A549 (cell line): ENCODE measurements at regions not wholly inside any gene's neighbourhood (a gene's known extent, or its start where the extent isn't known, plus 50 kb on each side); places are given as distances from the start of the nearest gene placed in this dataset.

Experiments
- ATAC-seq, 2 experiments: fragments of 200-7000 bp in 1 of 2; fragments of >200 bp in 1 of 2; cut with Nextera tagmentation in 1 of 2; cut with Tn5 transposase in 1 of 2; 3 replicates each; pipeline versions ENCODE4 v1.8.0 to v1.9.1; 2018 to 2020; ENCODE audit warnings: mild to moderate bottlenecking in 1 of 2, moderate library complexity in 1 of 2
- CTCF ChIA-PET: fragments of 300-600 bp; sonication (Branson Sonifier 250); formaldehyde crosslinking; extraction: SDS; loops from one replicate; lab custom pipeline; 2021; ENCODE audit warnings: antibody characterized with exemption, inconsistent platforms; lab: Yijun Ruan, JAX
- POLR2A ChIA-PET: fragments of 350-600 bp; formaldehyde crosslinking; extraction: SDS; loops from one replicate; lab custom pipeline; 2021; ENCODE audit warnings: antibody characterized with exemption, inconsistent platforms; lab: Yijun Ruan, JAX
- DNase-seq, 2 experiments: peaks; one replicate each; pipeline versions ENCODE4 v3.0.0 to v3.0.0-alpha.2; 2011 to 2016; ENCODE audit warnings: low read depth in 1 of 2, low spot score in 1 of 2
- FAIRE-seq: peaks from 2 replicates; lab custom pipeline; 2011; peaks lifted over from hg19 to GRCh38; lab: Jason Lieb, UNC
- H3K27ac ChIP-seq, 2 experiments: fragments of >200 bp; sonication (Bioruptor Twin); formaldehyde crosslinking; 3 replicates each; pipeline ENCODE4 v1.5.1; 2016 to 2017
- H3K4me1 ChIP-seq: fragments of >200 bp; sonication (Bioruptor Twin); formaldehyde crosslinking; 3 replicates; pipeline ENCODE4 v1.6.1; 2016
- H3K4me2 ChIP-seq: fragments of >200 bp; sonication (Bioruptor Twin); formaldehyde crosslinking; 3 replicates; pipeline ENCODE4 v1.6.1; 2016
- H3K4me3 ChIP-seq: fragments of >200 bp; sonication (Bioruptor Twin); formaldehyde crosslinking; 3 replicates; pipeline ENCODE4 v1.5.1; 2016
- H3K9me3 ChIP-seq: fragments of >200 bp; sonication (Bioruptor Twin); formaldehyde crosslinking; 3 replicates; pipeline ENCODE4 v1.6.1; 2016
- BHLHE40 ChIP-seq: IDR thresholded peaks from 2 replicates; pipeline ENCODE4 v1.6.1; 2012; ENCODE audit warnings: low read depth, low read length, inconsistent platforms
- CEBPB ChIP-seq, 2 experiments: fragments of >200 bp in 1 of 2; sonication (Bioruptor Twin) in 1 of 2; formaldehyde crosslinking in 1 of 2; IDR thresholded peaks; 2 replicates each; pipeline ENCODE4 v1.6.1; 2012 to 2016
- CHD2 ChIP-seq: fragments of 150-350 bp; IDR thresholded peaks from 2 replicates; pipeline ENCODE4 v1.6.1; 2014; ENCODE audit warnings: low read length; ENCODE audit not compliant: partially characterized antibody
- EHF ChIP-seq: fragments of 250-450 bp; sonication (Bioruptor Pico); IDR thresholded peaks from 2 replicates; pipeline ENCODE4 v1.5.0; 2020; ENCODE audit warnings: mild to moderate bottlenecking
- ESRRA ChIP-seq: fragments of 150-350 bp; IDR thresholded peaks from 2 replicates; pipeline ENCODE4 v1.6.1; 2014; ENCODE audit warnings: mild to moderate bottlenecking, low read length, borderline replicate concordance
- FOSL2 ChIP-seq, 2 experiments: fragments of 450-650 bp in 1 of 2; fragments of >200 bp in 1 of 2; sonication (Bioruptor Twin) in 1 of 2; formaldehyde crosslinking; IDR thresholded peaks; 2 replicates each; pipeline versions ENCODE4 v1.5.0 to v1.6.1; 2016 to 2020; ENCODE audit warnings: mild to moderate bottlenecking in 1 of 2, moderate library complexity in 1 of 2
- HOXB13 ChIP-seq: fragments of 250-450 bp; sonication (Bioruptor Pico); IDR thresholded peaks from 2 replicates; pipeline ENCODE4 v1.5.0; 2020; ENCODE audit warnings: low read depth, mild to moderate bottlenecking, moderate library complexity
- HOXB5 ChIP-seq: fragments of 250-450 bp; sonication (Bioruptor Pico); IDR thresholded peaks from 2 replicates; pipeline ENCODE4 v1.5.0; 2020; ENCODE audit warnings: mild to moderate bottlenecking, moderate library complexity
- JUN ChIP-seq, 2 experiments: fragments of >200 bp; sonication (Bioruptor Twin); formaldehyde crosslinking; IDR thresholded peaks; 2 replicates in 1 of 2; 3 replicates in 1 of 2; pipeline ENCODE4 v1.6.1; 2016 to 2017
- MAZ ChIP-seq: fragments of 150-350 bp; IDR thresholded peaks from 2 replicates; pipeline ENCODE4 v1.6.1; 2014; ENCODE audit warnings: antibody characterized with exemption, low read depth, low read length, borderline replicate concordance
- NFE2L2 ChIP-seq: fragments of 150-350 bp; conservative IDR thresholded peaks from 2 replicates; pipeline ENCODE4 v1.6.1; 2014; ENCODE audit warnings: low read length
- PHF8 ChIP-seq: fragments of 200-600 bp; sonication (generic); IDR thresholded peaks from 2 replicates; pipeline ENCODE4 v1.6.1; 2016; ENCODE audit warnings: low read depth, mild to moderate bottlenecking, antibody characterized with exemption, moderate library complexity, borderline replicate concordance
- POLR2AphosphoS2 ChIP-seq: conservative IDR thresholded peaks from 2 replicates; pipeline ENCODE4 v1.6.1; 2012; ENCODE audit warnings: low read length, improper control_type of control experiment, inconsistent platforms
- RAD21 ChIP-seq, 2 experiments: fragments of >200 bp in 1 of 2; sonication (Bioruptor Twin) in 1 of 2; formaldehyde crosslinking in 1 of 2; IDR thresholded peaks in 1 of 2; conservative IDR thresholded peaks in 1 of 2; 2 replicates in 1 of 2; 3 replicates in 1 of 2; pipeline ENCODE4 v1.6.1; 2012 to 2018; ENCODE audit warnings: inconsistent platforms in 1 of 2
- RCOR1 ChIP-seq: fragments of 150-350 bp; IDR thresholded peaks from 2 replicates; pipeline ENCODE4 v1.6.1; 2014; ENCODE audit warnings: antibody characterized with exemption, low read length, low read depth
- RFX5 ChIP-seq: fragments of 450-650 bp; IDR thresholded peaks from 2 replicates; pipeline ENCODE4 v1.7.1; 2014; ENCODE audit warnings: antibody characterized with exemption, mild to moderate bottlenecking, moderate library complexity
- RNF2 ChIP-seq: fragments of 200-600 bp; sonication (generic); IDR thresholded peaks from 2 replicates; pipeline ENCODE4 v1.6.1; 2016; ENCODE audit warnings: low read depth, mild to moderate bottlenecking, antibody characterized with exemption, moderate library complexity, borderline replicate concordance
- SMC3 ChIP-seq: fragments of >200 bp; sonication (Bioruptor Twin); formaldehyde crosslinking; IDR thresholded peaks from 3 replicates; pipeline ENCODE4 v1.6.1; 2018; ENCODE audit warnings: inconsistent platforms
- TFCP2L1 ChIP-seq: fragments of 250-450 bp; sonication (Bioruptor Pico); IDR thresholded peaks from 2 replicates; pipeline ENCODE4 v1.5.0; 2021; ENCODE audit warnings: mild to moderate bottlenecking
- ZFP36 ChIP-seq: fragments of 450-650 bp; IDR thresholded peaks from 2 replicates; pipeline ENCODE4 v1.6.1; 2014; ENCODE audit warnings: borderline replicate concordance; ENCODE audit not compliant: partially characterized antibody
- ZSCAN20 ChIP-seq: fragments of 250-450 bp; sonication (Bioruptor Pico); IDR thresholded peaks from 2 replicates; pipeline ENCODE4 v1.8.0; 2022; ENCODE audit warnings: mild to moderate bottlenecking, moderate library complexity
- WGBS: methylation state at CpG from one replicate; pipeline ENCODE4 v1.1.6; 2017; ENCODE audit errors: missing lambda C conversion rate; 5-methylcytosine and 5-hydroxymethylcytosine counted together
- TF ChIP-seq, protein P1 (sequence below): fragments of >200 bp; sonication (Bioruptor Twin); formaldehyde crosslinking; IDR thresholded peaks from 3 replicates; pipeline ENCODE4 v1.6.1; 2016
- TF ChIP-seq, protein P2 (sequence below): fragments of >200 bp; sonication (Bioruptor Twin); formaldehyde crosslinking; IDR thresholded peaks from 2 replicates; pipeline ENCODE4 v1.6.1; 2016
- TF ChIP-seq, protein P3 (sequence below): fragments of 450-650 bp; IDR thresholded peaks from 2 replicates; pipeline ENCODE4 v1.6.1; 2014; ENCODE audit warnings: antibody characterized with exemption
- TF ChIP-seq, protein P4 (sequence below): IDR thresholded peaks from 2 replicates; pipeline ENCODE4 v1.6.1; 2012
- TF ChIP-seq, protein P5 (sequence below): fragments of 150-350 bp; IDR thresholded peaks from 2 replicates; pipeline ENCODE4 v1.6.1; 2014; ENCODE audit warnings: low read depth, mild to moderate bottlenecking, low read length

DNA sequence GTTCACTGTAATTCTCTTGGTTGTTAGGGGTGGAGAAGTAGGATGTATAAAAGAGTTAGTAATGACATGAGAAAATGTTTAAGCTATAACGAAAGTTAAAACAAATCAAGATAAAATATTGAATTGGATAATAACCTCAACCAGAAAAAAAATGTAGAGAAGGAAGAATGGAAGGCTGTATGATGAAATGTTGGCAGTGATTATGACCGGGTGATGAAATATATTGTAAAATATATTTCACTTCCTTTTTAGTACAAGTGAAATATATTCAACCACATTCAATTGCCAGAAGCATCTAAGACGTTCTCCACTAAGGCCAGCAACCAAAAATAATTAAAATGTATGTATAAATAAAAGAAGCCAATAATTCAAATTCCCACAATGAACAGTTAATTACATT lies 309.3 kb upstream of the FGF13 start:
- FAIRE-seq (no peak), DNase-seq (no peak), ATAC-seq (no peak)
- ChIA-PET POLR2A (no interaction called here), CTCF (no interaction called here)
- H3K4me2 ChIP-seq = no peak overlapping the region
- under 1% methylated on average over 3 of the region's 3 CpGs for WGBS
- H3K9me3 ChIP-seq = no peaks in the 10 kb centered on the region
- no peak overlapping the region for H3K27ac ChIP-seq
- TF ChIP-seq RAD21 (conservative IDR thresholded peaks at IDR 0.05 in 1 of 2, IDR thresholded peaks at IDR 0.05 in 1 of 2) = no peak
- TF ChIP-seq RNF2 = no peak
- TF ChIP-seq, protein P1, sequence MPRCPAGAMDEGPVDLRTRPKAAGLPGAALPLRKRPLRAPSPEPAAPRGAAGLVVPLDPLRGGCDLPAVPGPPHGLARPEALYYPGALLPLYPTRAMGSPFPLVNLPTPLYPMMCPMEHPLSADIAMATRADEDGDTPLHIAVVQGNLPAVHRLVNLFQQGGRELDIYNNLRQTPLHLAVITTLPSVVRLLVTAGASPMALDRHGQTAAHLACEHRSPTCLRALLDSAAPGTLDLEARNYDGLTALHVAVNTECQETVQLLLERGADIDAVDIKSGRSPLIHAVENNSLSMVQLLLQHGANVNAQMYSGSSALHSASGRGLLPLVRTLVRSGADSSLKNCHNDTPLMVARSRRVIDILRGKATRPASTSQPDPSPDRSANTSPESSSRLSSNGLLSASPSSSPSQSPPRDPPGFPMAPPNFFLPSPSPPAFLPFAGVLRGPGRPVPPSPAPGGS = no peak
- TF ChIP-seq CHD2 = no peak
- TF ChIP-seq POLR2AphosphoS2 = no peak
- TF ChIP-seq CEBPB (IDR thresholded peaks at IDR 0.05) = no peak
- TF ChIP-seq EHF (CRISPR knock-in tag) = no peak
- TF ChIP-seq, protein P2, sequence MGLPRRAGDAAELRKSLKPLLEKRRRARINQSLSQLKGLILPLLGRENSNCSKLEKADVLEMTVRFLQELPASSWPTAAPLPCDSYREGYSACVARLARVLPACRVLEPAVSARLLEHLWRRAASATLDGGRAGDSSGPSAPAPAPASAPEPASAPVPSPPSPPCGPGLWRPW = no peak
- TF ChIP-seq HOXB5 (CRISPR knock-in tag) = no peak
- no peak for TF ChIP-seq PHF8
- no peak for TF ChIP-seq MAZ
- TF ChIP-seq ESRRA = no peak
- no peak for TF ChIP-seq ZSCAN20 (CRISPR knock-in tag)
- TF ChIP-seq SMC3 = no peak
- TF ChIP-seq, protein P3, sequence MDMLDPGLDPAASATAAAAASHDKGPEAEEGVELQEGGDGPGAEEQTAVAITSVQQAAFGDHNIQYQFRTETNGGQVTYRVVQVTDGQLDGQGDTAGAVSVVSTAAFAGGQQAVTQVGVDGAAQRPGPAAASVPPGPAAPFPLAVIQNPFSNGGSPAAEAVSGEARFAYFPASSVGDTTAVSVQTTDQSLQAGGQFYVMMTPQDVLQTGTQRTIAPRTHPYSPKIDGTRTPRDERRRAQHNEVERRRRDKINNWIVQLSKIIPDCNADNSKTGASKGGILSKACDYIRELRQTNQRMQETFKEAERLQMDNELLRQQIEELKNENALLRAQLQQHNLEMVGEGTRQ = no peak
- TF ChIP-seq ZFP36 = no peak
- no peaks in the 10 kb centered on the region for H3K4me1 ChIP-seq
- H3K4me3 ChIP-seq = no peak overlapping the region

DNA sequence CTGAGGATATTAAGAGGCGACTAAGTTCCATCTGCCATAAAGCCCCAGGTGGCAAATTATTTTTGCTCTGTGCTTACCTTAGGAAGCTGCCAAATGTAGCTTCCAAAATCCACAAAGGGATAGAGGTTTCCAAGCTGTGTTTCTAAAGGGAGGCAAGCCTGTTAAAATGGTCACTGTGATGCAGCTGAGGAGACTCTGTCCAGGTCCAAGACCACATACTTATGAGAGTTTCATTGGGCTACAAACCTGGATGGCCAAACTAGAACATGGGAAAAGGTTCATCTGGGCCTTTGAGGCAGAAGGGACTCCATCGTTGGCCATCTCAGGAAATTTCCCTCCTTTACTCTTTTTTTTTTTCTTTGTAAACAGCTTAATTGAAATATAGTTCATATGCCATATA lies 306.9 kb upstream of the FGF13 start:
- POLR2A ChIA-PET = no interaction called here
- no peak for FAIRE-seq
- CTCF ChIA-PET = no interaction called here

DNA sequence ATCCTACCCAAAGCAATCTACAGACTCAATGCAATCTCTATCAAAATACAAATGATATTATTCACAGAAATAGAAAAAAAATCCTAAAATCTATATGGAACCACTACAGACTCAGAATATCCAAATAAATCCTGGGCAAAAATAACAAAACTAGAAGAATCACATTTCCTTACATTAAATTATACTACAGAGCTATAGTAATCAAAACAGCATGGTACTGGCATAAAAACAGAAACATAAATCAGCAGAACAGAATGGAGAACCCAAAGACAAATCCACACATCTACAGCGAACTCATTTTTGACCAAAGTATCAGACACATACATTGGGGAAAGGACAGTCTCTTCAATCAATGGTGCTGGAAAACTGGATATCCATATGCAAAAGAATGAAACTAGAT lies 304.1 kb upstream of the FGF13 start:
- no peak for DNase-seq
- CTCF ChIA-PET = no interaction called here
- Histone ChIP-seq H3K4me3 (no peak overlapping the region), H3K9me3 (no peaks in the 10 kb centered on the region), H3K4me1 (no peaks in the 10 kb centered on the region), H3K4me2 (no peak overlapping the region), H3K27ac (no peak overlapping the region)
- FAIRE-seq = peak; percentile 80
- POLR2A ChIA-PET = no interaction called here
- TF ChIP-seq RAD21 (conservative IDR thresholded peaks at IDR 0.05 in 1 of 2, IDR thresholded peaks at IDR 0.05 in 1 of 2) (no peak), HOXB13 (CRISPR knock-in tag) (no peak), ESRRA (no peak), NFE2L2 (no peak)
- TF ChIP-seq, protein P4, sequence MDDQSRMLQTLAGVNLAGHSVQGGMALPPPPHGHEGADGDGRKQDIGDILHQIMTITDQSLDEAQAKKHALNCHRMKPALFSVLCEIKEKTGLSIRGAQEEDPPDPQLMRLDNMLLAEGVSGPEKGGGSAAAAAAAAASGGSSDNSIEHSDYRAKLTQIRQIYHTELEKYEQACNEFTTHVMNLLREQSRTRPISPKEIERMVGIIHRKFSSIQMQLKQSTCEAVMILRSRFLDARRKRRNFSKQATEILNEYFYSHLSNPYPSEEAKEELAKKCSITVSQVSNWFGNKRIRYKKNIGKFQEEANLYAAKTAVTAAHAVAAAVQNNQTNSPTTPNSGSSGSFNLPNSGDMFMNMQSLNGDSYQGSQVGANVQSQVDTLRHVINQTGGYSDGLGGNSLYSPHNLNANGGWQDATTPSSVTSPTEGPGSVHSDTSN = no peak
- TF ChIP-seq, protein P5, sequence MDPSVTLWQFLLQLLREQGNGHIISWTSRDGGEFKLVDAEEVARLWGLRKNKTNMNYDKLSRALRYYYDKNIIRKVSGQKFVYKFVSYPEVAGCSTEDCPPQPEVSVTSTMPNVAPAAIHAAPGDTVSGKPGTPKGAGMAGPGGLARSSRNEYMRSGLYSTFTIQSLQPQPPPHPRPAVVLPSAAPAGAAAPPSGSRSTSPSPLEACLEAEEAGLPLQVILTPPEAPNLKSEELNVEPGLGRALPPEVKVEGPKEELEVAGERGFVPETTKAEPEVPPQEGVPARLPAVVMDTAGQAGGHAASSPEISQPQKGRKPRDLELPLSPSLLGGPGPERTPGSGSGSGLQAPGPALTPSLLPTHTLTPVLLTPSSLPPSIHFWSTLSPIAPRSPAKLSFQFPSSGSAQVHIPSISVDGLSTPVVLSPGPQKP = no peak
- WGBS = 12% methylated on average over 1 of the region's 1 CpG
- ATAC-seq = no peak

More for the DNA sequence above, 306.9 kb upstream of the FGF13 start:
- ATAC-seq = no peak
- Histone ChIP-seq H3K4me1 (no peaks in the 10 kb centered on the region), H3K4me2 (no peak overlapping the region), H3K27ac (no peak overlapping the region), H3K9me3 (no peaks in the 10 kb centered on the region), H3K4me3 (no peak overlapping the region)
- TF ChIP-seq RCOR1 (no peak), RFX5 (no peak), JUN (IDR thresholded peaks at IDR 0.05) (no peak), BHLHE40 (no peak), TFCP2L1 (CRISPR knock-in tag) (no peak), FOSL2 (IDR thresholded peaks at IDR 0.05) (no peak), FOSL2 (CRISPR knock-in tag; IDR thresholded peaks at IDR 0.05) (no peak)
- DNase-seq = no peak
- WGBS = 18% methylated on average over 2 of the region's 2 CpGs
